Endothelial cell of umbilical vein (primary cell): ENCODE measurements at regions not wholly inside any gene's neighbourhood (a gene's known extent, or its start where the extent isn't known, plus 50 kb on each side); places are given as distances from the start of the nearest gene placed in this dataset.

ENCODE experiments used
- CTCF ChIP-seq, 2 donors: IDR thresholded peaks; 1 replicate in 1 of 2; 2 replicates in 1 of 2; pipeline ENCODE4 v1.5.1; 2011; ENCODE audit warnings: low read length in 2 of 2, mild to moderate bottlenecking in 2 of 2, moderate library complexity in 2 of 2, control low read depth in 1 of 2, inconsistent platforms in 1 of 2, low read depth in 1 of 2; ENCODE audit not compliant: insufficient read depth in 1 of 2; ENCODE audit errors: extremely low read depth in 1 of 2
- FOS ChIP-seq: IDR thresholded peaks from 2 replicates; pipeline ENCODE4 v1.6.1; 2011; ENCODE audit warnings: mild to moderate bottlenecking, low read length, moderate library complexity, borderline replicate concordance; ENCODE audit not compliant: insufficient read depth
- POLR2A ChIP-seq: IDR thresholded peaks from 2 replicates; pipeline ENCODE4 v1.6.1; 2012; ENCODE audit warnings: low read depth, mild to moderate bottlenecking, control low read depth, low read length
- TF ChIP-seq, protein P1 (sequence below): IDR thresholded peaks from 2 replicates; pipeline ENCODE4 v1.6.1; 2011; ENCODE audit not compliant: insufficient read depth, insufficient read length

- TF ChIP-seq POLR2A (no peak), CTCF (IDR thresholded peaks at IDR 0.05; ENCODE audit: extremely low read depth in 1 of 2, insufficient read depth in 1 of 2, low read depth in 1 of 2, low read length in 2 of 2) (no peak), FOS (no peak)
- TF ChIP-seq, protein P1, sequence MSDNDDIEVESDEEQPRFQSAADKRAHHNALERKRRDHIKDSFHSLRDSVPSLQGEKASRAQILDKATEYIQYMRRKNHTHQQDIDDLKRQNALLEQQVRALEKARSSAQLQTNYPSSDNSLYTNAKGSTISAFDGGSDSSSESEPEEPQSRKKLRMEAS, result no peak
These were observed 274.5 kb downstream of the PRR16 start for GRCh38 chr5:120738568-120738967.
